ENCODE measurements at regions not wholly inside any gene's neighbourhood (a gene's known extent, or its start where the extent isn't known, plus 50 kb on each side); places are given as distances from the start of the nearest gene placed in this dataset.

DNA sequence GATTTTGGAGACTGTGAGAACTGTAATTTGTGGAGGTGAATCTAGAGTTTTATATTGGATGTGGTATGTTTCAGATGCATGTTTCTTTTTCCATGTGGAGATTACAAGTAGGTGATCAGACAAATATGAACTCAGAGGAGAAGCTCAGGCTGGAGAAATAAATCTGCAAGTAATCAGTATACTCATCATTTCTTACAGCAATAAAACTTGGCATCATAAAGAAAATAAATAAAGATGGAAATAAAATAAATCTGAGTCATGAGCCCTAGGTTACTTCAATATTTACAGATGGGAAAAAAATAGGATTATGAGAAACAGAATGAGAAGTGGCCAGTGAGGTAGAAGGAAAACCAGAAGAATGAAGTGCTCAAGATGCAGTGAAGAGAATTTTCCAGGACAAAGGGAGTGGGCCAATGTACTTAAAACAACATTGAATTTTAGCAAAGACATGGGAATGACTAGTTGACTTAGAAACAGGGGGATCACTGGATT lies 453.8 kb downstream of the DSC3 start:
- Histone ChIP-seq H3K27ac (ENCODE audit: low read depth in 1 of 2, low read length in 1 of 2) (no peak overlapping the region), H3K27me3 (ENCODE audit: control insufficient read depth in 3 of 3, insufficient read depth in 3 of 3, low read length in 2 of 3) (no peaks in the 10 kb centered on the region), H3K9me3 (ENCODE audit: control insufficient read depth in 4 of 4, insufficient read depth in 3 of 4, low read length in 3 of 4) (no peaks in the 10 kb centered on the region), H3K9ac (ENCODE audit: insufficient read depth in 1 of 2, low read length in 2 of 2) (no peak overlapping the region), H3K4me3 (no peak overlapping the region), H3K36me3 (ENCODE audit: control insufficient read depth in 4 of 4, insufficient read depth in 4 of 4, low read length in 4 of 4) (no peaks in the 10 kb centered on the region), H3K4me1 (ENCODE audit: control insufficient read depth in 5 of 5, insufficient read depth in 5 of 5, low read length in 5 of 5) (no peaks in the 10 kb centered on the region)
- TF ChIP-seq, protein P1, sequence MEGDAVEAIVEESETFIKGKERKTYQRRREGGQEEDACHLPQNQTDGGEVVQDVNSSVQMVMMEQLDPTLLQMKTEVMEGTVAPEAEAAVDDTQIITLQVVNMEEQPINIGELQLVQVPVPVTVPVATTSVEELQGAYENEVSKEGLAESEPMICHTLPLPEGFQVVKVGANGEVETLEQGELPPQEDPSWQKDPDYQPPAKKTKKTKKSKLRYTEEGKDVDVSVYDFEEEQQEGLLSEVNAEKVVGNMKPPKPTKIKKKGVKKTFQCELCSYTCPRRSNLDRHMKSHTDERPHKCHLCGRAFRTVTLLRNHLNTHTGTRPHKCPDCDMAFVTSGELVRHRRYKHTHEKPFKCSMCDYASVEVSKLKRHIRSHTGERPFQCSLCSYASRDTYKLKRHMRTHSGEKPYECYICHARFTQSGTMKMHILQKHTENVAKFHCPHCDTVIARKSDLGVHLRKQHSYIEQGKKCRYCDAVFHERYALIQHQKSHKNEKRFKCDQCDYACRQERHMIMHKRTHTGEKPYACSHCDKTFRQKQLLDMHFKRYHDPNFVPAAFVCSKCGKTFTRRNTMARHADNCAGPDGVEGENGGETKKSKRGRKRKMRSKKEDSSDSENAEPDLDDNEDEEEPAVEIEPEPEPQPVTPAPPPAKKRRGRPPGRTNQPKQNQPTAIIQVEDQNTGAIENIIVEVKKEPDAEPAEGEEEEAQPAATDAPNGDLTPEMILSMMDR (IDR thresholded peaks at IDR 0.05; ENCODE audit: control extremely low read depth, extremely low read depth) = no peak
- DNase-seq (no peak), ATAC-seq (ENCODE audit: insufficient read depth, low FRiP score) (no peak)

DNA sequence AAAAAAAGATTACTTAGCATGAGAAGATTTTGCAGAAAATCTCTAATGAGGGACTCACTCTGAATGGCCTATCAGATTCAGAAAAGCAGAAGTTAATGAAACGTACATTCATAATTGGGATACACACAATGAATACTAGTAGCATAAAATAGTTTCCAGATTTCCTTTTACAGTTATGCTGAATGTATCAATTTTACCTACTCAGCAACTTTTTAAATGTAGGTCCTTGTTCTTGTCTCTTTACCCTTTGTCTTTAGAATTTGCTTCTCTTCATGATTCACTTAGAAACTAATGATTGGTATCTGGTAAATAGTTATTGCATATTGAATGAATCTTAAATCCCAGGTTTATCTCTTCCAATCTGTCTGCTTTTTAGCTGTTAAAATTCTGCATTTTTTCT lies 458.8 kb downstream of the DSC3 start:
- TF ChIP-seq, protein P1 (IDR thresholded peaks at IDR 0.05; ENCODE audit: control extremely low read depth, extremely low read depth) = no peak
- WGBS, 2 donors = 50 to 71% methylated on average over 1 of the region's 1 CpG
- Histone ChIP-seq H3K36me3 (ENCODE audit: control insufficient read depth in 4 of 4, insufficient read depth in 4 of 4, low read length in 4 of 4) (no peaks in the 10 kb centered on the region), H3K4me3 (no peak overlapping the region), H3K9ac (ENCODE audit: insufficient read depth in 1 of 2, low read length in 2 of 2) (no peak overlapping the region), H3K27me3 (ENCODE audit: control insufficient read depth in 3 of 3, insufficient read depth in 3 of 3, low read length in 2 of 3) (no peaks in the 10 kb centered on the region), H3K4me1 (ENCODE audit: control insufficient read depth in 5 of 5, insufficient read depth in 5 of 5, low read length in 5 of 5) (no peaks in the 10 kb centered on the region), H3K9me3 (ENCODE audit: control insufficient read depth in 4 of 4, insufficient read depth in 3 of 4, low read length in 3 of 4) (no peaks in the 10 kb centered on the region), H3K27ac (ENCODE audit: low read depth in 1 of 2, low read length in 1 of 2) (no peak overlapping the region)
- no peak for DNase-seq
- no peak for ATAC-seq (ENCODE audit: insufficient read depth, low FRiP score)

DNA sequence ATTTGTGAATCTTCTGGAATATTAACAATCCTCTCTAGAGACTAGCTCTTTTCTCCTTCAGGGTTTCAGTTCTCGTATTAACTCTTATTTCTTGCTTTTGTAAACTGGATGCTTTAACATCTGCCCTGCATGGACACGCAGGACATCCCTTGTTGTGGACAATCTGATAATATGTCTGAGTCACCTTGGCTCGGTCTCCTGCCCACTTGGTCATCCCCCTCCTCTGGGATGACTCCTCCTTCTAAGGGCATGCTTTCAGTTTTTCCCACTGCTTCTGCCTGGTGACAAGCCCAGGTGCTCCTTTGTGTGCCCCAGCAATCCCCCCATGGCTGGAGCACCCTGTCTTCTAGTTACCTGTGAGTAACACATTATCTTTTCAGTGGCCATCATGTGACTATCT lies 460.5 kb downstream of the DSC3 start:
- H3K27ac ChIP-seq (ENCODE audit: low read depth in 1 of 2, low read length in 1 of 2) = no peak overlapping the region
- ATAC-seq (ENCODE audit: insufficient read depth, low FRiP score) (no peak), DNase-seq (no peak)
- no peaks in the 10 kb centered on the region for H3K27me3 ChIP-seq (ENCODE audit: control insufficient read depth in 3 of 3, insufficient read depth in 3 of 3, low read length in 2 of 3)
- H3K4me3 ChIP-seq = no peak overlapping the region
- H3K36me3 ChIP-seq (ENCODE audit: control insufficient read depth in 4 of 4, insufficient read depth in 4 of 4, low read length in 4 of 4) = no peaks in the 10 kb centered on the region
- WGBS, 2 donors = 87 to 89% methylated on average over 3 of the region's 3 CpGs
- no peaks in the 10 kb centered on the region for H3K9me3 ChIP-seq (ENCODE audit: control insufficient read depth in 4 of 4, insufficient read depth in 3 of 4, low read length in 3 of 4)
- no peak overlapping the region for H3K9ac ChIP-seq (ENCODE audit: insufficient read depth in 1 of 2, low read length in 2 of 2)
- no peaks in the 10 kb centered on the region for H3K4me1 ChIP-seq (ENCODE audit: control insufficient read depth in 5 of 5, insufficient read depth in 5 of 5, low read length in 5 of 5)
- TF ChIP-seq, protein P1 (IDR thresholded peaks at IDR 0.05; ENCODE audit: control extremely low read depth, extremely low read depth) = no peak

DNA sequence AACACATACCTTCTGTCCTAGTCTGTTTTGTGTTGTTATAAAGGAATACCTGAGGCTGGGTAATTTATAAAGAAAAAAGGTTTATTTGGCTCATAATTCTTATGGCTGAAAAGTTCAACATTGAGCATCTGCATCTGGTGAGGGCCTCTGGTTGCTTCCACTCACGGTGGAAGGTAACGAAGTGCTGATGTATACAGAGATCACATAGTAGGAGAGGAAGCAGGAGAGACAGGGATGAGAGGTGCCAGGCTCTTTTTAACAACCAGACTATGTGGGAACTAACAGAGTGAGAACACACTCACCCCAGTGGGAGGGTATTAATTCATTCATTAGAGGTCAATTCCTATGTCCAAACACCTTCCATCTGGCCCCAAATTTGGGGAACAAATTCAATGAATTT lies 463.8 kb downstream of the DSC3 start:
- no peak for DNase-seq
- TF ChIP-seq, protein P1 (IDR thresholded peaks at IDR 0.05; ENCODE audit: control extremely low read depth, extremely low read depth) = no peak
- Histone ChIP-seq H3K4me3 (no peak overlapping the region), H3K27ac (ENCODE audit: low read depth in 1 of 2, low read length in 1 of 2) (no peak overlapping the region), H3K4me1 (ENCODE audit: control insufficient read depth in 5 of 5, insufficient read depth in 5 of 5, low read length in 5 of 5) (no peaks in the 10 kb centered on the region), H3K27me3 (ENCODE audit: control insufficient read depth in 3 of 3, insufficient read depth in 3 of 3, low read length in 2 of 3) (no peaks in the 10 kb centered on the region), H3K9ac (ENCODE audit: insufficient read depth in 1 of 2, low read length in 2 of 2) (no peak overlapping the region), H3K36me3 (ENCODE audit: control insufficient read depth in 4 of 4, insufficient read depth in 4 of 4, low read length in 4 of 4) (no peaks in the 10 kb centered on the region), H3K9me3 (ENCODE audit: control insufficient read depth in 4 of 4, insufficient read depth in 3 of 4, low read length in 3 of 4) (no peaks in the 10 kb centered on the region)
- no peak for ATAC-seq (ENCODE audit: insufficient read depth, low FRiP score)
- WGBS, 2 donors = 57 to 59% methylated on average over 2 of the region's 2 CpGs

Data from lung (tissue), 11 donors.